ENCODE measurements at regions not wholly inside any gene's neighbourhood (a gene's known extent, or its start where the extent isn't known, plus 50 kb on each side); places are given as distances from the start of the nearest gene placed in this dataset.

GRCh38 chr10:104582966-104583365 is 58.1 kb upstream of the SORCS3 start (continued):
- TF ChIP-seq GTF2E2 (tag; IDR thresholded peaks at IDR 0.05) (no peak), NR2C1 (IDR thresholded peaks at IDR 0.05) (no peak), NR2C1 (tag; IDR thresholded peaks at IDR 0.05) (no peak)

DNA sequence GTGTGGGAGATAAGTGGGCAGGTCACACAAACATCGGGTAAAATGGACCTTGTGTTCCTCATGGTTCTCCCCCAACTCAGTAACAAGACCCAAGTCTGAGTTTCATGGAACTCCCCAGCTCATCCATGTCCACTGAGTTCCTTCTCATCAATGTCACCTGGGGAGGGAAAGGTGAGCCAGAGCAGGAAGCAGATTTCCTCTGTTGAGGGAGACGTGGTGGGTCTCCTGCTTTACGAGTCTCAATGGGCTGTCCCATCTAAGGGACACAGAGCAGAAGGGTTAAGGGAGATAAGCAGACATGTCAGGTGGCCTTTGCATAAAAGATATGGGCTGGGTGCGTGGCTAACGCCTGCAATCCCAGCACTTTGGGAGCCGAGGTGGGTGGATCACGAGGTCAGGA is 56.5 kb upstream of the SORCS3 start:
- in situ Hi-C loops (cut with MboI) (no loop called here), intact Hi-C loops (cut with micrococcal nuclease) (no loop called here)
- 0% methylated on average over 3 of the region's 7 CpGs for WGBS (ENCODE audit: insufficient coverage, low coverage, missing lambda C conversion rate)
- H3K4me3 ChIP-seq: no peak overlapping the region
- ChIA-PET CTCF (ENCODE audit: low intra/inter-chr PET ratio) (no interaction called here), POLR2A (no interaction called here)
- peaks cover 0 to 6% of the 10 kb centered on the region in 2 experiments; a peak in 1 of 5 replicates for H3K27me3 ChIP-seq (ENCODE audit: control insufficient read depth in 2 of 2, insufficient read depth in 2 of 2, low read length in 2 of 2)
- no TSS peak for BruUV-seq (replicated peaks)
- TF ChIP-seq CREM (IDR thresholded peaks at IDR 0.05; ENCODE audit: low read depth) (no peak), TEAD4 (IDR thresholded peaks at IDR 0.05; ENCODE audit: low read length) (peak; percentile 36; the same call in 1 of the 2 replicates), TEAD4 (CRISPR knock-in tag; IDR thresholded peaks at IDR 0.05; ENCODE audit: borderline replicate concordance) (no peak), RFX1 (IDR thresholded peaks at IDR 0.05) (no peak), ZNF175 (CRISPR knock-in tag; IDR thresholded peaks at IDR 0.05; ENCODE audit: low read depth) (no peak), TAF7 (tag; IDR thresholded peaks at IDR 0.05) (no peak), CXXC5 (CRISPR knock-in tag; IDR thresholded peaks at IDR 0.05) (0 out of 2 replicates have a peak, but pooled peaks have one; percentile 25), TAL1 (IDR thresholded peaks at IDR 0.05) (peak; percentile 49), NFE2 (IDR thresholded peaks at IDR 0.05; ENCODE audit: low read depth) (no peak), ARID1B (IDR thresholded peaks at IDR 0.05) (peak; percentile 22; the same call in 1 of the 2 replicates), YY1 (IDR thresholded peaks at IDR 0.05; ENCODE audit: borderline replicate concordance in 1 of 3, control insufficient read depth in 1 of 3, extremely low read depth in 1 of 3, insufficient read depth in 3 of 3, insufficient read length in 1 of 3, insufficient replicate concordance in 2 of 3, low read depth in 1 of 3, low read length in 2 of 3) (no peak), SP1 (CRISPR knock-in tag; IDR thresholded peaks at IDR 0.05) (no peak)
- no peaks in the 10 kb centered on the region for H3K36me3 ChIP-seq (ENCODE audit: control insufficient read depth, insufficient read depth, low read length)
- FAIRE-seq: no peak
- no peak overlapping the region for H3K9ac ChIP-seq (ENCODE audit: insufficient read depth in 1 of 2, low read depth in 2 of 2, low read length in 2 of 2)
- no peaks in the 10 kb centered on the region for H3K79me2 ChIP-seq (ENCODE audit: control insufficient read depth, insufficient read depth, low read length)
- H4K20me1 ChIP-seq (replicated peaks; ENCODE audit: control insufficient read depth, insufficient read depth, low read length): no peaks in the 10 kb centered on the region
- no peaks in the 10 kb centered on the region for H3K9me3 ChIP-seq (replicated peaks; ENCODE audit: control insufficient read depth, insufficient read depth, low read depth, low read length)
- H3K4me1 ChIP-seq (replicated peaks in 1 of 2; ENCODE audit: control insufficient read depth in 2 of 2, insufficient read depth in 2 of 2, low read length in 2 of 2): no peaks in the 10 kb centered on the region
- no peaks in the 10 kb centered on the region for H3K9me1 ChIP-seq (ENCODE audit: control insufficient read depth, insufficient read depth, low read length)
- DNase-seq (ENCODE audit: extremely low read depth in 1 of 4, low spot score in 3 of 4): no peak
- H2AFZ ChIP-seq (ENCODE audit: low read depth, low read length): no peak overlapping the region
- no peak for ATAC-seq
- no peak overlapping the region for H3K4me2 ChIP-seq (ENCODE audit: insufficient read depth, low read length)
- no peak overlapping the region for H3K27ac ChIP-seq (ENCODE audit: extremely low read depth, low read depth, low read length)

All from K562 (cell line).